DMS 273 (cell line): ENCODE measurements at regions not wholly inside any gene's neighbourhood (a gene's known extent, or its start where the extent isn't known, plus 50 kb on each side); places are given as distances from the start of the nearest gene placed in this dataset.

Experiments
- DNase-seq: peaks from one replicate; lab custom pipeline; 2025; ENCODE audit not compliant: unreplicated experiment; lab: John Stamatoyannopoulos, UW

DNA sequence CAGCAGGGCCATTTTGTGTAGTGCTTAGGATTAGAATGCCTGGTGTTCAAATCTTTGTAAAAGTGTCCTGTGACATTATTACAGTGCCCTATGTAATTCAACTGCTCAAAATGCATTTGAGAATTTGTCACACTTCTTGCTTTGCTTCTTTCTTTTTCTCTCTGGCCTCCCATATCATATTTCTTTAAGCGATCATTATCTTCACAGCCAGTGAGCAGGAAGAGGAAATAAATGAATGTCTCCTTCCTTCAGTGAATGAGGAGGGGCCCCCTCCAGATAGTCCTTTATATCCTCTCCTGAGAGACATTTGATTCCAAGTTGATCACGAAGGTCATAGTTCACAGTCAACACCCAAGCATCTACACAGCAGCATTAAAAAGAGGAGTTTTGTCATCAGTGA lies 425.1 kb upstream of the NPVF start:
- DNase-seq, result no peak

DNA sequence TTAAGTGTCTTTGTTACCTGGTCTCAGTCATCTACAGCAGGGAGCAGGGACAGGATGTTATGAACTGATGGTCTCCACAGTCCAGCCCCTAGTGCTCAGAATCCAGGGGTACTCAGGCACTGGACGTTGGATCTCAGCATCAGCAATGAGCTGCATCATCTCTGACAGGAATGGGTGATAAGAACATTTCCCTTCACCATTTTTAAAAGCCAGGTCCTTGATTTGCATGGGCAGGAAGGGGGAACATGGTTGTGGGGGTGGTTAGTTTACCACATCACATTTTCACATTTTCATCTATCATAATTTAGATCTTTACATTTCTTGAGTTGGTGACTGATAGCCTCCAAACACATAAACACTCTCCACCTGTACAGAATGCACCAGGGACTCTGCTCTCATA lies 427.8 kb upstream of the NPVF start:
- DNase-seq, result no peak

DNA sequence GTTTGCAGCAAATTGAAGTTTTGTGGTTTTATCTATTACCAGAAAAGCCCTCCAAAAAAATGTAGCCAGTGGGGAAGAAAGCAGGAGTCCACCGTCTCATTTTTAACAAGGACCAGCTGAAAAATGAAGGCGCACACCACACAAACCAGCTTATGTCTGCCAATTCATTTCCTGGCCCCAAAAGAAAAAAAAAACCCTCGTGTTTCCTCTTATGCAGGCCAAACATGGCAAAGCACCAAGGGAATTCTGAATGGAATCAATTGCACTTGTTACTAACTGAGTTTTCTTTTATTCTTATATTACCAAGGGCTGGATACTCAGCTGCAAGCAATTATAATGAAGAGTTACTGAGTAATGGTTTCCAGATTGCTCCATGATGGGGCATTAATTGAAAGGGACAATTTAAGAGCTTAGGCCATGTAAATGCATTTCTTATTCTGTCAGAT lies 428.3 kb upstream of the NPVF start:
- DNase-seq, result peak; percentile 15

- no peak for DNase-seq
Observed at GRCh38 chr7:25658375-25658774, 430.1 kb upstream of the NPVF start.

- DNase-seq, result no peak
Observed at GRCh38 chr7:25659841-25660240, 431.6 kb upstream of the NPVF start.

DNA sequence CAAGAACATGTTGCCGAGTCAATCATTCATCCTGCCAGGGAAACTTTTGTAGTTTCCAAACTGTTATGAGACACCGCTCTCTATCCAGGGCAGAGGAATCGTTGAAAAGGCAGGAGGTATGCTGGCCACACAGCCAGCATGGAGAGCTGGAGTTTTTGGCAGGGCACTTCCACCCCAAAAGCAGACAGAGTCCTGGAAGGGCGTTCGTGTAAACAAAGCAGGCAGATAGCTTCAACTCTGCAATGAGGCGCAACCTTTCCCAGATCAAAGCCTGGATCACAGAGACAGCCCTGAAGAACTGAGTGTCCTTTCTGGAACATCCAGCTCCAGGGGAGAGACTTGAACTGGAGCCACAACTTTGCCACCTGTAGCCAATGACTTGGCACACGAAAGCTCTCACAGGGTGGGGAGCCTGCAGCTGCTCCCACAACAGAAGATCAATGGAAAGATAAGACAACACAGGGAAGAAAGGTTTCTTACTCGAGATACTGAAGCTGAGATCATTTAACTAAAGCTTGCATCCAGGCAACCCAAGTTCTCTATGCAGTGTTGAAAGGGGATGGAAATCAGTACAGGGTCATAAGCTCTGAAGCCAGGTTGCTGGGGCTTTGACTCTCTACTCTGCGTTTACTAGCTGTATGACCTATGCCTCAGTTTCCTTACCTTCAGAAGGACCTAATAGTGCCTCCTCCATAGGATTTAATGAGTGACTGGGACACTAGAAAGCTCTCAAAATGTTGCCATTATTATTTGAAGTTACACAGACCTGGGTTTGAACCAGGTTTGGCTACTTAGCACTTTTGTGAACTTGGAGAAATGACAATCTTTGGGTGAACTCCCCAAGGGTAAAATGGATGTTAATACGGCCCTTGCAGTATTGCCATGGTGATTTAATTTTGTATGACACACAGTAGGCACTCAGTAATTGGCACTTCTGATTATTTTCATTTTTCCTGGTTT lies 434.8 kb upstream of the NPVF start:
- peak; percentile 36 for DNase-seq

- peak; percentile 60 for DNase-seq
Observed at GRCh38 chr7:25663877-25664276, 435.6 kb upstream of the NPVF start.

- no peak for DNase-seq
Observed at GRCh38 chr7:25664593-25664992, 436.3 kb upstream of the NPVF start.

DNA sequence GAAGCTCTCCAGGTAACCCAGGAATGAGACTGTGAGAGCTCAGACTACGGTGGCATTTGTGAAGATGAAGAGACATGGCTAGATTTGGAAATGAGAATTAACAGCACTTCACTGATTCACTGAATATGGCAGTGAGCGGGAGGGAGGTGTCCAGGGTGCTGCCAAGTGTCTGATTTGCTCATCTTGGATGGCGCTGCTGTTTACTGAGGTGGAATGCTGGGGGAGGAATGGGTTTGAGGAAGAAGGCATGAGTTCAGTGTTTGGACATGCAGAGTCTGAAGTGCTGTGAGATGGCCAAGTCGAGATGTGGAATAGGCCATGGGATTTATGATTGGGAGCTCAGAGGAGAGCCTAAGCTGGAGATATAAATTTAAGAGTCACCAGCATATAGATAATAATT lies 437.1 kb upstream of the NPVF start:
- no peak for DNase-seq

DNA sequence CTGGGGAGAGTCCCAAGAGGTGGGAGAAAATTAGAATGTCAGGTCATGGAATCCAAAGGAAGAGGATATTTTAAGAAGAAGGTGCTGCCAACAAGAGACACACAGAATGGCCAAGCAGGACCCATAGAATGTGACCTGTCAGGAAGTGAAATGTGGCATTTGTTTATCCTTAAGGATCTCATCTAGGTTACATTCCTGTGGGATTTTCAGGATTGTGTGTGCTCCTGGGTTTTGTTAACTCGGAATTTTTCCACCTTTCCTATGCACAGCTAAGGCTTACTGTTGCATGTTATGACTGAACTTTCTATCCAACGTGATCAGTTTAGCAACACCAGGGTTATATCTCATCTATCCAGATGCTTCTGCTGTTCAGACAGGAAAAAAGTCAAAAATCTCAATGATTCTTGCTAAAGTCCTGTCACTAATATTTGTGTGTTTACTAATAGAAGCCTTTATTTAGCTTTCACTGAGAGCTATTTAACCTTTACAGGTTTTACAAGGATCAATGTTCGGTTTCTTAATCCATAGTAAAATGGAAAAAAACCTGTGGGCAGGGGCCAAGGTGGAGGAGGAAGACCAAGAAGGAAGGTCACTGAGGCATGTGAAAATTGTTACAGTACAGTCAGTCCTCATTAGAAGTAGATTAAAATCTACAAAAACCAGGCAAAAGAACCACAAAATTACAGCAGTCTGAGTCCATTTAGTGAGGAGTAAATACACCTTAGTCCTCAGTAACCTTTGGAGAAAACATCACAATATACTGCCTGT lies 437.8 kb upstream of the NPVF start:
- no peak for DNase-seq

DNA sequence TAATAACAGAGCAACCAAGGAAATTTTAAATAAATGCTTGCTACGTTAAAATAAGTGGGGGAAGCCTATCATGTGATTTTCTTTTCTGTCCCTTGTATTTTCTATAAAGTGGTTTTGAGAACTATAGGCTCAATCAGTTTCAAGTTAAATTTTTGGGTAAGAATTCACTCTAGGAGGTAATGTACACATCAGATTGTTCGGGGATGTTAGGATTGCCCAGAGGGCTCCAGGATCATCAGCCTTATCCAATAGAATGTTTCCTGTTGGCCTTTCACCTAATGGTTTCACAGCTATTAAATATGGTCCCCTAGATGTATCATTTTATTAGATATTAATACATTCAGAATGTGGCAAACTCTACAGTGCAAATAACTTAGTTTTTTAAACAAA lies 438.4 kb upstream of the NPVF start:
- no peak for DNase-seq

GRCh38 chr7:25669281-25669781 lies 441.0 kb upstream of the NPVF start:
- DNase-seq, result peak; percentile 19

- no peak for DNase-seq
Observed at GRCh38 chr7:25669961-25670841, 441.9 kb upstream of the NPVF start.

- no peak for DNase-seq
Observed at GRCh38 chr7:25671111-25671510, 442.8 kb upstream of the NPVF start.

DNA sequence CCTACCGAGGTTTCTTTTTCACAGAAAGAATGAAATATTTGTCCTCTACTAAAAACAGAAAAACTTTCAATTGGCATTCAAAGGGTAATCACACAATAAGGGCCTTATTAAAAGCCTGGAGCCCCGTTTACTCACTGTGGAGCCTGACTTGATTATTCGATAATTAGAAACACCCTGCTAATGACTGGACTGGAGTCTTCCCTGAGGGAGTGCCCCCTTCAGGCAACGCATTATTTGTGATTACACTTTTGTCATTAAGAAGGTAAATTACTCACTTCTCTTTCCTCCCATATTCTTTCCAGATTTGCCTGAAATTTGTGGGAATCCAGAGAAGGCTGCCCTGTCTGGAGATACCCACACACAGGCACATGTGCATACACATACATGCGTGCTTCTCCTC lies 444.2 kb upstream of the NPVF start:
- no peak for DNase-seq

DNA sequence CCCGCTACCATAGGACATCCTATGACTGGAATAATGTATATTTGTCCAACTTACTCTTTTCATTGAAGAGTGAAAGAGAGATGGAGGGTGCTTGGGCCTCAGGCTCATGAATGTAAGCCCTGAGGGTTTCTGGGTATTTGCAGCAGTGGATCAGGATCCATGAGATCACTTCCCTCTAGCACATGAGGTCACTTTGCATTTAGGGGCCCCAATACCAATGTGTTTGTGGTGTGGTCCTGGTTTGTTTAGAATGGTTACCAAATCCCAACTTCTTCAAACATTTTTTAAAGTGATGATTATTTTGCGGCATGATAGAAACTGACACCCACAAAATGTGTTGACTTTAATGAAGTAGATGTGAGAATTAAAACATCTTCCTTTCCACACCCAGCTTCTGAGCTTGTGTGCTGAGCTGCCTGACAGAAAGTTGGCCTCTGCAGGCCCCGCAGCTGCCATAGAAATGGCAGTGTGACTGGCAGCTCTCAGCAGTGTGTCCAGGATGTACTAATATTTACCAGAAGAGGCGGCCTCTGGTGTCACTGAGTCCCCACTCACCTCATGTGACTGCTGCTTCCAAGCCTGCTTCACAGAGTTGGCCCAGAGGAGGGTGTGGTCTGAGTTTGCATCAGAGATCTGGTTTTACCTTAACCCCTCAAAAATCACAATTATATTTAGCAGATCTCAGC lies 447.6 kb upstream of the NPVF start:
- no peak for DNase-seq

DNA sequence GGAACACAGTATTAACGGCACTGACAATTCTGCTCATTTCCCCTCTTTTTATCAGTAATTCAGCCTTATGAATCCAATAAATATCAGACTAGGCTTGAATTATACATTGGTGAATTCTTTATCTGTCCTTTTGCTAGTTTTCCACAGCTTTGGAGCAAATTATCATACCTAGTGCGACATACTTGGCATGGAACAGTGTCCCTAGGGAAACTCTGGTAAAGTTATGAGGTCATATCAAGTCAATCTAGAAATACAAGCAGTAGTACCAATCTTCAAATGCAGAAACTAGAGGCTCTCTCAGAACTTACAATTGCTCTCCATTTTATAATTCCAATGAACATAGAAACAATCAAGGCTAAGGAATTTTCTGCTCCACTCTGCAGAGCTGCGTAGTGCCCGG lies 449.3 kb upstream of the NPVF start:
- DNase-seq, result peak; percentile 18

- no peak for DNase-seq
Observed at GRCh38 chr7:25678215-25678614, 449.9 kb upstream of the NPVF start.

GRCh38 chr7:25680636-25681035 lies 452.4 kb upstream of the NPVF start:
- DNase-seq, result no peak

DNA sequence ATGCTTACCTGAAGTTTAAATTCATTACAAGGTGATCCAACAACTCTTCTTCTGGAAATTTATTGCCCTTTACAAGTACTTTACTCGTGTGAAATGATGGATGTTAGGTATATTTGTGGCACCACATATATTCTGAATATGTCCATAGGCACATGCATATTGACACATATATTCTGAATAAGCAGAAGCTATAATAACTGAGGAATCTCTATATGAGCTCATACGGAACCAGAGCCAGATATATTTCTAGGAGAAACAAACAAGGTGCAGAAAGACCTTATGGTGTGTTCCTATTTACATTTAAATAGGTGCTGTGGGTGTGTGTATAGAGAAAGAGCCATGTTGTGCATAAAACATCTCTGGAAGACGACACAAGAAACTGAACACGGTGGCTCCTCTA lies 456.1 kb upstream of the NPVF start:
- DNase-seq, result no peak
